Femur (tissue), 1 donor: ENCODE measurements at regions not wholly inside any gene's neighbourhood (a gene's known extent, or its start where the extent isn't known, plus 50 kb on each side); places are given as distances from the start of the nearest gene placed in this dataset.
"Not testable (repeated sequence)": the region's sequence is repeated elsewhere in the genome, so short reads cannot be mapped to it uniquely, and the experiment has no call there.

Experiments
- DNase-seq: peaks from one replicate; pipeline ENCODE4 v3.0.0-alpha.2; 2017

DNA sequence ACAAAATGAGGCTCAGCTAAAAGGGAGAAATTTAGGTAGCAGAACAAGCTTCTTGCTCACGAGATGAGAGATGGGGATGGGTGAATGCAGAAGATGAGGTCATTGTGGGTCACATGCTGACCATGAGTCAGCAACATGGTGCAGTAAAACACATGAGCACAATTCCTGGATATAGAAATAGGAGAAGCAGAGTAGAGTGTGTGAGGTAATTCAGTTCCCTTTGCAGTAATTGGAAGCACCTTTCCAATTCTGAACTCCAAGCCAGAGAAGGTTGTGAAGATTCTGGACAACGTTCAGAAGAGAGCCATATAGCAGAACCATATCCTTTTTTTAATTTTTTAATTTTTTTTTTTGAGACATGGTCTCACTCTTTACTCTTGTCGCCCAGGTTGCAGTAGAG lies 62.0 kb upstream of the LMNTD1 start:
- DNase-seq: no peak

- no peak for DNase-seq
Measured at GRCh38 chr12:25616286-25616685, 63.2 kb upstream of the LMNTD1 start.

GRCh38 chr12:25617991-25618390 lies 64.9 kb upstream of the LMNTD1 start:
- no peak for DNase-seq

DNA sequence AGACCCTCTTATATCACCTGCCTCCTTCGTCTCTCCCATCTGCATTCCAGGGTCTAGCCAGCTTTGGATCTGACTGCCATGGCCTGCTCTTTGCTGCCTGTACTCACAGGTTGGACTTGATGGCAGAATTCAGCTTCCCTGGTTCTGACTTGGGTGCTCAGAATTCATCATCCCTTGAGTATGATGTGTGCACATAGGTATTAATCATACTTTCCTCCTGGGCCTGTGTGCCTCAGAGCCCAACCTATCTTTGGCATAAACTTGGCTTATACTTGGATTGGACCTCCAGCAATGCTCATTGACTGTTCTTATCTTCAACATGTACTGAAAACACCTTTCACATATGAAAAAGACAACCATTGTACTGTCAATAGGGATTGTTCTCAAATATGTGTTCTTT lies 70.7 kb upstream of the LMNTD1 start:
- DNase-seq: no peak

GRCh38 chr12:25625146-25625545 lies 72.1 kb upstream of the LMNTD1 start:
- no peak for DNase-seq

DNA sequence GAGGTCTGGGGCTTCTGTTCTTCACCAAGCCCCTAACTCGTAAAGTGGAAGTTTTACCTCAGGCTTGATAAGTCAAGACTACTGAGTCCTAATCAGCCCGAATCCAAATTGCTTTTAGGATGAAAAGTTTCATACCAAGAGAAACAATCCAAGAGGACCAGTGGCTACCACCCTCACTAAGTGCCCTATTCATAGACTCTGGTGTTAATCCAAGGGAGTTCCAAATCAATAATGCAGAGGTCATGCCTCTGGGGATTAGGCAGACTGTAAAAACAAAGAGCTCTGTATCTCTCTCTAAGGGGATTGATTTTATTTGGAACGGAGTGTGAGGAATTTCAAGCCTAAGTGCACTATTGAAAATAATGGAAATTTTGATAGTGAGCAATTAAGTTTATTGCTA lies 76.3 kb upstream of the LMNTD1 start:
- no peak for DNase-seq

DNA sequence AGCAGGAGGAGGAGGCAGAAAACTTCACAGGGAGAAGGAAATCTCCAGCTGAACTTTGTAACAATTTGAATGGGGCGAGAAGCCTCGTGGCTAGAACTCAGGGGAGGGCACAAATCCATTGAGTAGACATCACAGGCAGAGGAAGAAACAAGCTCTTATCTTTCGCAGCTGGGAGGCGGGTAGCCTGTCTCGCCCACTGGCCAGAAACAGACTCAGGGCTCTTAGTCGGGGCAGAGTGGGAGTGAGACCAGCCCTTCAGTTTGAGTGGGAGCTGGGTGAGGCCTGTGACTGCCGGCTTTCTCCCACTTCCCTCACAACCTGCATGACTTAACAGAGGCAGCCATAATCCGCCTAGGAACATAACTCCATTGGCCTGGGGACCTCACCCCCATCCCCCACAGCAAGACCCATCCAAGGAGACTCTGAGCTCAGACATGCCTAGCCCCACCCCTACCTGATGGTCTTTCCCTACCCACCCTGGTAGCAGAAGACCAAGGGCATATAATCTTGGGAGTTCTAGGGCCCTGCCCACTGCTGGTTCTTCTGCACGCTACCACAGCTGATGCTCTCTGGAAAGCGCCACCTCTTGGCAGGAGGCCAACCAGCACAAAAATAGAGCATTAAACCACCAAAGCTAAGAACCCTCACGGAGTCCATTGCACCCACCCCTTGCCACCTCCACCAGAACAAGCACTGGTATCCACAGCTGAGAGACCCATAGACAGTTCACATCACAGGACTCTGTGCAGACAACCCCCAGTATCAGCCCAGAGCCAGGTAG lies 77.8 kb upstream of the LMNTD1 start:
- DNase-seq: not testable (repeated sequence)

DNA sequence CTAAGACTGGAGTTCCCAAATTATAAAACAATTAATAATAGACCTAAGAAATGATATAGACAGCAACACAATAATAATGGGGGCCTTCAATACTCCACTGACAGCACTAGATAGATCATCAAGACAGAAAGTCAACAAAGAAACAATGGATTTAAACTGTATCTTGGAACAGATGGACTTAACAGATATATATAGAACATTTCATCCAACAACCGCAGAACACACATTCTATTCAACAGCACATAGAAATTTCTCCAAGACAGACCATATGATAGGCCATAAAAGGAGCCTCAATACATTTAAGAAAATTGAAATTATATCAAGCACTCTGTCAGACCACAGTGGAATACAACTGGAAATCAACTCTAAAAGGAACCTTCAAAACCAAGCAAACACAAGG lies 80.1 kb upstream of the LMNTD1 start:
- DNase-seq: not testable (repeated sequence)

DNA sequence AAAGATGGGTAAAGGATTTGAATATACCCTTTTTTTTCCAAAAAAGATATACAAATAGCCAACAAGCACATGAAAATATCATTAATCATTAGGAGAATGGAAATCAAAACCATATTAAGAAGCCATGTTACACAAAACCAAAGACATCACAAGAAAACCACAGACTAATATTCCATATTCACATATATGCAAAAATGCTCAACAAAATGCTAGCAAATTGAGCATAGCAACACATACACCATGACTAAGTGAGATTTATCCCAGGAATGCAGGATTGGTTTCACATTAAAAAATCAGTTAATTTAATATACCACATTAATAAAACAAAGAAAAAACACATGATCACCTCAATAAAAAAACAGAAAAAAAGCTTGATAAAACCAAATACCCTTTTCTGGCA lies 84.7 kb upstream of the LMNTD1 start:
- DNase-seq: no peak

- no peak for DNase-seq
Measured at GRCh38 chr12:25639406-25639805, 86.3 kb upstream of the LMNTD1 start.

GRCh38 chr12:25644979-25645378 lies 91.9 kb upstream of the LMNTD1 start:
- no peak for DNase-seq

DNA sequence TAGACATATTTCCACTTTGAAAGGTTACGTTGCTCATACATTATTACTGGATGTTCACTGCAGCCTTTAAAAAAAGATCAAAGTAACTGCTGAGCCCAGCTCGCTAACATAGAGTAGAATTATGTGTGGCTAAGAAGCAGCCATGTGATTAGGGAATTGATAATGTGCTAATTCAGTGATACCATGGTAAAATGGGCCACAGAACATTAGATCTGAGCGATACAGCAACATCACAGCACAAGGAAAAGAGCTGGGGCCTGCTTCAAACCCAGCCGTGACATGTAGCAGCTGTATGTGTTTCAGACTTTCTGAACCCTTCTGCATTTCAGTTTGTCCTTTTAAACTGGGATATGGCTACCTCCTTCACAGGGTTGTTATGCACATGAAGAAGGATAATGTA lies 92.3 kb upstream of the LMNTD1 start:
- DNase-seq: no peak

DNA sequence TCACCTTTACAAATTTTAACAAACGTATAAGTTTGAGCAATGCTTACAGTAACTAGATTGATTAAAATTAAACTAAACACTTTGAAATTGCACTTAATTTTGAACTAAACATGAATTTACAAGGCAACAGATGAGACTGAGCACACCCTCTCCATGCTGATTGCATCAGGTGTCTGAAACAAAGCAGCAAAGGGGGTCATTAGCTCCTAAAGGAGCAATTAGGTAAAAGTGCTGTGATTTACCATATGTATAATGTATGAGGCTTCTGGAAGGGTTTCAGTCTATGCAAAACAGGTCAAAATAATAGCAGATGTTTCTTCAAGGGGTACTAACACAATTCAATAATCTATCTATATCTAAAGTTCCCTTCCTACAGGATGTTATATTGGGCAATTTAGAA lies 98.8 kb upstream of the LMNTD1 start:
- no peak for DNase-seq

- DNase-seq: no peak
Measured at GRCh38 chr12:25652371-25652770, 99.3 kb upstream of the LMNTD1 start.

- DNase-seq: peak; percentile 52
Measured at GRCh38 chr12:25653487-25654175, 100.5 kb upstream of the LMNTD1 start.

- no peak for DNase-seq
Measured at GRCh38 chr12:25655702-25656101, 102.6 kb upstream of the LMNTD1 start.

DNA sequence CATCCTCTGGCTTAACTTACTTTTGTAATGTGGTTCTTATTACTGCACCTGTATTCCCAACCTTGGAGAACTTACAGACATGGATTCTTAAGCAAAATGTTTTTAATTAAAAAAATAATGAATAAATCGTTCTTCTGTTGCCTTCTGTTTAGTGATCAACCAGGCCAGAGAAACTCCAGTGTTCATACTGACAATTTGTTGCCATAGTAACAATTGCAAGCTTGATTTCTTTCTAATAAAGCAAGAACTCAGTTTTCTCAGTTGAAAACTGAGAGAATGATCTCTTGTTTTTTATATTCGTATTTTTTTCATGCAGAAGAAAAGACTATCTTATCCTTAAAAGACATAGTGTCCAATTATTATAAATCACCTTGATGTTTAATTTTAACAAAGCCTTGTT lies 106.5 kb upstream of the LMNTD1 start:
- DNase-seq: no peak

DNA sequence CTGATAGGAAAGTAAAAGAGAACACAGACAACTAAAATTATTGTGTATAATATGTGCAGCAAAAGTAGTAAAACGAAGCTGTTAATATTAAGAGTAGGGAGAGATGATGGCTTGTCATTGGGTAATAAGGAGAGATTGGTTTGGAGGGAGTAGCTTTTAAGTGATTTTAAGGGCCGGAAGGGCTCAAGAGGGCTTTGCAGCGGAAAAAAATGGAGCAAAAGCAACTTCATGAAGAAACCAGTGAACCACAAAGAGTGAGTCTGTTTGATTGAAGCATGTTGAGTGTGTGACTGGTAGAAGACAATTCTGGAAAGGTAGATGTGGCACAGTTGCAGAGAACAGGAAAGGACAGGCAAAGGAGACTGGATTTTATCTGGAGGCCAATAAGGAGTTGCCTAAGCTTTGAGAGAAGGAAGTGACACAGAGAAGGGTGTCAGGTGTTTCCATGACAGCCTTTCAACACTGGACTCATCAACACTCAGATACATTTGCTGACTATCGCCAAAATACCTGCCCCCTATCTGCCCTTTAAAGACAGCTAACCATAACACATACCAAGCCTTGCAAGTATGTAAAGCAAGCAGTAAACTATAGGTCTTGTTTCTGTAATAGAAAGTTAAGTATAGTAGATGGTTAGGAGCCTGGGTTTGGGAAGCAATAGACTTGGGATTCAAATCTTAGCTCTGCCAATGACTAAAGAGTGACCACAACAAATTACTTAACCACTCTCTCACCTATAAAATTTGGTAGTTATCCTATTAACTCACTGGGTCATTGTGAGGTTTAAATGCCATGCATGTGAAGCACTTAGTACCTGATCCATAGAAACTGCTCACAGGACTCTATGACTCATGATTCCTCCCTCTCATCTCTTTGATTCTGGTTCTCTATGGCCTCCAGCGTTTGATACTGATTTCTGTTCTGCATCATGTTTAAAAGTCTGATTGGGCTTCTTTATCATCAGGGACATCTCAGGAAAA lies 117.3 kb upstream of the LMNTD1 start:
- DNase-seq: no peak

DNA sequence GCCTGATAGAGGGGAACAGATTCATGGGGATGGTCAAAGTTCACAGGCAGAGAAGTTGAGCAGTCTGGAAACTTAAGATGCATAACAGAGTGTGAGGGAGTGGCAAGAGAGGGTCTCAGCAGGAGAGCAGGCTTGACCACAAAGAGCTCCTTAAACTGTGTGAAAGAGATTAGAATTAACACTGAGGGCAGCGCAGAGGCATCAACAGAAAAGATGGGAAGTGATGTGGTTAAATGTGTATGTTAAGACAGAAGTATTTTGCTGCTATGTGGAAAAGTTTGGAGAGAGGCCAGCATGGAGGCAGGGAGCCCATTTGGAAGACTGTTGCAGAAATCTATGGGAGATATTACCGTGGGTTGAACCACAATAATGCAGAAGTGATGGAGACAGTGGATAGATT lies 122.7 kb upstream of the LMNTD1 start:
- DNase-seq: no peak

GRCh38 chr12:25677232-25677937 lies 124.3 kb upstream of the LMNTD1 start:
- DNase-seq: no peak

GRCh38 chr12:25681580-25681979 lies 128.5 kb upstream of the LMNTD1 start:
- DNase-seq: no peak

DNA sequence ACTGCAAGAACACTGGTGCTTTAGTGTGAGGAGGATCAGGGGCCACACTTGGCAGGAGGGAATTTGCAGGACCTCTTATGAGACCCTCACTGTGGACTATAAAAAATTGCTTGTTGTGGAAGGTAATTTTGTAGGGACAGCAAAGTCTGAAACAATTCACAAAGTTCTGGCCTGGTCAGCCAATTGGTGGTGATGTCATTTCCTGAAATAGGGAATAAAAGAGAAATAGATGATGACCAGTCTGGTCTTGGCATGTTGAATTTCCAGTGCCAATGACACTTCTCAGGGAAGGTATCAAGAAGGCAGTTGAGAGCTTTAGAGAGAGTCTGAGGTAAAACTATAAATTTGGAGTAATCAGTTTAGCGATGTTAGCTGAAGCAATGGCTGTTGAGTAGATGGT lies 129.3 kb upstream of the LMNTD1 start:
- no peak for DNase-seq

GRCh38 chr12:25684070-25684469 lies 131.0 kb upstream of the LMNTD1 start:
- DNase-seq: no peak
